CD8-positive, alpha-beta memory T cell (primary cell): ENCODE measurements at regions not wholly inside any gene's neighbourhood (a gene's known extent, or its start where the extent isn't known, plus 50 kb on each side); places are given as distances from the start of the nearest gene placed in this dataset.

Experiments
- CTCF ChIA-PET: fragments of 350-600 bp; sonication (Branson Sonifier 250); formaldehyde crosslinking; loops from one replicate; lab custom pipeline; 2021; ENCODE audit warnings: antibody characterized with exemption; lab: Charles Lee
- POLR2A ChIA-PET: fragments of 350-600 bp; sonication (Branson Sonifier 250); formaldehyde crosslinking; loops from one replicate; lab custom pipeline; 2021; ENCODE audit warnings: antibody characterized with exemption; lab: Charles Lee
- DNase-seq, 5 donors: peaks; one replicate each; pipeline versions ENCODE4 v3.0.0 to v3.0.0-alpha.2; 2020 to 2022; ENCODE audit warnings: mixed read lengths in 1 of 5
- H3K27ac ChIP-seq: one replicate; pipeline ENCODE4 v1.7.0; 2013; ENCODE audit warnings: low read depth, mild to moderate bottlenecking, low read length, moderate library complexity
- H3K27me3 ChIP-seq: 2 replicates; pipeline ENCODE4 v1.7.0; 2013; ENCODE audit warnings: low read length, mild to moderate bottlenecking; ENCODE audit not compliant: insufficient read depth, poor library complexity, severe bottlenecking
- H3K36me3 ChIP-seq: 2 replicates; pipeline ENCODE4 v1.7.0; 2013; ENCODE audit warnings: mild to moderate bottlenecking, low read length, moderate library complexity; ENCODE audit not compliant: insufficient read depth
- H3K4me1 ChIP-seq: 2 replicates; pipeline ENCODE4 v1.7.0; 2013; ENCODE audit warnings: mild to moderate bottlenecking, low read length, moderate library complexity; ENCODE audit not compliant: insufficient read depth
- H3K4me3 ChIP-seq: 2 replicates; pipeline ENCODE4 v1.7.0; 2013; ENCODE audit warnings: mild to moderate bottlenecking, low read length
- H3K9me3 ChIP-seq: 2 replicates; pipeline ENCODE4 v1.7.0; 2013; ENCODE audit warnings: mild to moderate bottlenecking, low read length
- H3K27ac Mint-ChIP-seq, 8 donors: one replicate each; pipeline ENCODE4 v1.8.0; 2020 to 2021; ENCODE audit warnings: mixed read lengths in 8 of 8, mild to moderate bottlenecking in 6 of 8, inconsistent platforms in 3 of 8, moderate library complexity in 3 of 8
- H3K27me3 Mint-ChIP-seq, 2 donors: one replicate each; pipeline ENCODE4 v1.8.0; 2020 to 2021; ENCODE audit warnings: mixed read lengths in 2 of 2, mild to moderate bottlenecking in 1 of 2, moderate library complexity in 1 of 2
- H3K36me3 Mint-ChIP-seq, 3 donors: one replicate each; pipeline ENCODE4 v1.8.0; 2020 to 2021; ENCODE audit warnings: mixed read lengths in 3 of 3, inconsistent platforms in 1 of 3, mild to moderate bottlenecking in 1 of 3
- H3K4me1 Mint-ChIP-seq, 3 donors: one replicate each; pipeline ENCODE4 v1.8.0; 2020 to 2021; ENCODE audit warnings: mixed read lengths in 3 of 3, inconsistent platforms in 1 of 3, mild to moderate bottlenecking in 1 of 3
- H3K4me3 Mint-ChIP-seq, 7 donors: one replicate each; pipeline ENCODE4 v1.8.0; 2020 to 2021; ENCODE audit warnings: mixed read lengths in 7 of 7, mild to moderate bottlenecking in 6 of 7, moderate library complexity in 4 of 7, inconsistent platforms in 2 of 7
- H3K9me3 Mint-ChIP-seq, 5 donors: one replicate each; pipeline ENCODE4 v1.8.0; 2020 to 2022; ENCODE audit warnings: mixed read lengths in 5 of 5, mild to moderate bottlenecking in 3 of 5, moderate library complexity in 2 of 5, inconsistent platforms in 1 of 5

GRCh38 chr2:88236666-88237065 is 66.5 kb downstream of the THNSL2 start:
- POLR2A ChIA-PET, result no interaction called here
- DNase-seq, result no peak
- H3K4me3 Mint-ChIP-seq, result no peak overlapping the region
- Histone ChIP-seq H3K27ac (no peak overlapping the region), H3K9me3 (no peaks in the 10 kb centered on the region), H3K36me3 (no peaks in the 10 kb centered on the region), H3K27me3 (no peaks in the 10 kb centered on the region), H3K4me1 (no peaks in the 10 kb centered on the region), H3K4me3 (no peak overlapping the region)
- H3K27ac Mint-ChIP-seq, result peak overlapping the region in 1 of 8 donors; percentile 77
- H3K27me3 Mint-ChIP-seq, result peaks cover 7% of the 10 kb centered on the region in 2 donors
- peaks cover 0 to 2% (median 0%) of the 10 kb centered on the region in 3 donors for H3K36me3 Mint-ChIP-seq
- CTCF ChIA-PET, result no interaction called here
- no peaks in the 10 kb centered on the region for H3K9me3 Mint-ChIP-seq
- H3K4me1 Mint-ChIP-seq, result peaks cover 14 to 27% (median 22%) of the 10 kb centered on the region in 3 donors
